AG04450 (cell line): ENCODE measurements at regions not wholly inside any gene's neighbourhood (a gene's known extent, or its start where the extent isn't known, plus 50 kb on each side); places are given as distances from the start of the nearest gene placed in this dataset.
"Not testable (repeated sequence)": the region's sequence is repeated elsewhere in the genome, so short reads cannot be mapped to it uniquely, and the experiment has no call there.

Source experiments
- CTCF ChIA-PET: fragments of 300-600, 350-600 bp; formaldehyde crosslinking; extraction: SDS; loops from one replicate; lab custom pipeline; 2022; ENCODE audit warnings: antibody characterized with exemption, inconsistent platforms; lab: Charles Lee
- POLR2A ChIA-PET: fragments of 350-600 bp; formaldehyde crosslinking; extraction: SDS; loops from one replicate; lab custom pipeline; 2021; ENCODE audit warnings: antibody characterized with exemption, inconsistent platforms; lab: Yijun Ruan, JAX
- DNase-seq: peaks from one replicate; pipeline ENCODE4 v3.0.0-alpha.2; 2011; ENCODE audit warnings: low read depth, low spot score
- H3K27ac ChIP-seq: one replicate; pipeline ENCODE4 v1.5.1; 2012; ENCODE audit warnings: low read depth, low read length, control low read depth
- H3K27me3 ChIP-seq: one replicate; pipeline ENCODE4 v1.6.0; 2012; ENCODE audit warnings: low read length; ENCODE audit not compliant: control insufficient read depth, insufficient read depth
- H3K4me3 ChIP-seq: 2 replicates; pipeline ENCODE4 v1.5.1; 2011; ENCODE audit warnings: mild to moderate bottlenecking, low read depth, low read length, control low read depth
- H3K9me3 ChIP-seq: 2 replicates; pipeline ENCODE4 v1.5.1; 2012; ENCODE audit warnings: low read length; ENCODE audit not compliant: control insufficient read depth, insufficient read depth
- CTCF ChIP-seq: IDR thresholded peaks from 2 replicates; pipeline ENCODE4 v1.5.1; 2011; ENCODE audit warnings: low read depth, low read length, control low read depth, inconsistent platforms

GRCh38 chr6:2346078-2346477 is 100.7 kb upstream of the GMDS start:
- CTCF ChIA-PET: no interaction called here
- POLR2A ChIA-PET: no interaction called here
- DNase-seq: no peak

GRCh38 chr6:2344319-2344905 is 99.0 kb upstream of the GMDS start:
- POLR2A ChIA-PET: no interaction called here
- H3K4me3 ChIP-seq: no peak overlapping the region
- H3K27ac ChIP-seq: no peak overlapping the region
- no peaks in the 10 kb centered on the region for H3K9me3 ChIP-seq
- no peak for TF ChIP-seq CTCF
- H3K27me3 ChIP-seq: no peaks in the 10 kb centered on the region
- CTCF ChIA-PET: interaction anchor here (1.3 kb wide), 1 partner anchor 10 kb away, joined by 5 read pairs; no protein-coding TSS in a partner anchor
- DNase-seq: no peak

More at GRCh38 chr6:2346078-2346477, 100.7 kb upstream of the GMDS start:
- H3K9me3 ChIP-seq: no peaks in the 10 kb centered on the region
- H3K4me3 ChIP-seq: no peak overlapping the region
- no peak for TF ChIP-seq CTCF
- H3K27me3 ChIP-seq: no peaks in the 10 kb centered on the region
- no peak overlapping the region for H3K27ac ChIP-seq

GRCh38 chr6:2327591-2327990 is 82.2 kb upstream of the GMDS start:
- no peak for TF ChIP-seq CTCF
- no peak for DNase-seq
- Histone ChIP-seq H3K27me3 (no peaks in the 10 kb centered on the region), H3K9me3 (peaks cover 11% of the 10 kb centered on the region), H3K27ac (no peak overlapping the region), H3K4me3 (no peak overlapping the region)
- CTCF ChIA-PET: interaction anchor here (1.1 kb wide), 1 partner anchor 223 kb away, joined by 3 read pairs; no protein-coding TSS in a partner anchor
- POLR2A ChIA-PET: no interaction called here

- H3K27me3 ChIP-seq: no peaks in the 10 kb centered on the region
- TF ChIP-seq CTCF: no peak
- POLR2A ChIA-PET: no interaction called here
- CTCF ChIA-PET: no interaction called here
- no peak overlapping the region for H3K4me3 ChIP-seq
- peaks cover 11% of the 10 kb centered on the region for H3K9me3 ChIP-seq
- no peak overlapping the region for H3K27ac ChIP-seq
- DNase-seq: no peak
Observed at GRCh38 chr6:2324166-2324953, 79.0 kb upstream of the GMDS start.

GRCh38 chr6:2317498-2317897 is 72.1 kb upstream of the GMDS start:
- POLR2A ChIA-PET, CTCF ChIA-PET, DNase-seq, H3K27me3 ChIP-seq, H3K4me3 ChIP-seq, H3K9me3 ChIP-seq, H3K27ac ChIP-seq: not testable (repeated sequence)
